ENCODE measurements at regions not wholly inside any gene's neighbourhood (a gene's known extent, or its start where the extent isn't known, plus 50 kb on each side); places are given as distances from the start of the nearest gene placed in this dataset.
"Not testable (repeated sequence)": the region's sequence is repeated elsewhere in the genome, so short reads cannot be mapped to it uniquely, and the experiment has no call there.

- FAIRE-seq; H3K4me3 ChIP-seq; H3K27me3 ChIP-seq (ENCODE audit: control insufficient read depth in 2 of 2, insufficient read depth in 2 of 2, low read length in 2 of 2); BruUV-seq (replicated peaks); POLR2A ChIA-PET; H3K9me1 ChIP-seq (ENCODE audit: control insufficient read depth, insufficient read depth, low read length); H4K20me1 ChIP-seq (replicated peaks; ENCODE audit: control insufficient read depth, insufficient read depth, low read length); H3K4me2 ChIP-seq (ENCODE audit: insufficient read depth, low read length); H3K79me2 ChIP-seq (ENCODE audit: control insufficient read depth, insufficient read depth, low read length); ATAC-seq; DNase-seq (ENCODE audit: extremely low read depth in 1 of 4, low spot score in 3 of 4); H2AFZ ChIP-seq (ENCODE audit: low read depth, low read length); H3K27ac ChIP-seq (ENCODE audit: extremely low read depth, low read depth, low read length); H3K9me3 ChIP-seq (replicated peaks; ENCODE audit: control insufficient read depth, insufficient read depth, low read depth, low read length); in situ Hi-C loops (cut with MboI); CTCF ChIA-PET (ENCODE audit: low intra/inter-chr PET ratio); H3K36me3 ChIP-seq (ENCODE audit: control insufficient read depth, insufficient read depth, low read length); H3K9ac ChIP-seq (ENCODE audit: insufficient read depth in 1 of 2, low read depth in 2 of 2, low read length in 2 of 2): not testable (repeated sequence)
- intact Hi-C loops (cut with micrococcal nuclease): loop anchor here (10.0 kb wide), 2 partner anchors 162 to 792 kb away; partner anchors contain the start of gene MCM9
- H3K4me1 ChIP-seq (replicated peaks in 1 of 2; ENCODE audit: control insufficient read depth in 2 of 2, insufficient read depth in 2 of 2, low read length in 2 of 2): peaks cover 6 to 10% of the 10 kb centered on the region in 2 experiments; a peak in 2 of 5 replicates
Measured at GRCh38 chr6:119726912-119727311, 377.4 kb upstream of the MAN1A1 start.

- no peak overlapping the region for H3K4me2 ChIP-seq (ENCODE audit: insufficient read depth, low read length)
- H3K9me3 ChIP-seq (replicated peaks; ENCODE audit: control insufficient read depth, insufficient read depth, low read depth, low read length): no peaks in the 10 kb centered on the region
- ChIA-PET CTCF (ENCODE audit: low intra/inter-chr PET ratio) (no interaction called here), POLR2A (no interaction called here)
- no peak overlapping the region for H3K4me3 ChIP-seq
- BruUV-seq (replicated peaks): no TSS peak
- no peaks in the 10 kb centered on the region for H3K36me3 ChIP-seq (ENCODE audit: control insufficient read depth, insufficient read depth, low read length)
- H3K27ac ChIP-seq (ENCODE audit: extremely low read depth, low read depth, low read length): no peak overlapping the region
- H3K27me3 ChIP-seq (ENCODE audit: control insufficient read depth in 2 of 2, insufficient read depth in 2 of 2, low read length in 2 of 2): no peaks in the 10 kb centered on the region
- 43% methylated on average over 4 of the region's 4 CpGs for WGBS (ENCODE audit: insufficient coverage, low coverage, missing lambda C conversion rate)
- no peak overlapping the region for H2AFZ ChIP-seq (ENCODE audit: low read depth, low read length)
- TF ChIP-seq CREBBP (IDR thresholded peaks at IDR 0.05; ENCODE audit: low read depth, low read length): no peak
- TF ChIP-seq ZHX1 (conservative IDR thresholded peaks at IDR 0.05; ENCODE audit: low read length): no peak
- no peak for TF ChIP-seq ZFP91 (CRISPR knock-in tag; IDR thresholded peaks at IDR 0.05)
- no peaks in the 10 kb centered on the region for H3K79me2 ChIP-seq (ENCODE audit: control insufficient read depth, insufficient read depth, low read length)
- ATAC-seq (no peak), FAIRE-seq (no peak), DNase-seq (ENCODE audit: extremely low read depth in 1 of 4, low spot score in 3 of 4) (no peak)
- H3K4me1 ChIP-seq (replicated peaks in 1 of 2; ENCODE audit: control insufficient read depth in 2 of 2, insufficient read depth in 2 of 2, low read length in 2 of 2): peaks cover 6 to 10% of the 10 kb centered on the region in 2 experiments; a peak in 2 of 5 replicates
- H3K9ac ChIP-seq (ENCODE audit: insufficient read depth in 1 of 2, low read depth in 2 of 2, low read length in 2 of 2): no peak overlapping the region
- in situ Hi-C loops (cut with MboI) (no loop called here), intact Hi-C loops (cut with micrococcal nuclease) (loop anchor here (10.0 kb wide), 2 partner anchors 161 to 791 kb away; partner anchors contain the start of gene MCM9)
- no peaks in the 10 kb centered on the region for H4K20me1 ChIP-seq (replicated peaks; ENCODE audit: control insufficient read depth, insufficient read depth, low read length)
- H3K9me1 ChIP-seq (ENCODE audit: control insufficient read depth, insufficient read depth, low read length): no peaks in the 10 kb centered on the region
Measured at GRCh38 chr6:119726086-119726485, 376.5 kb upstream of the MAN1A1 start.
